Activated CD4-positive, alpha-beta T cell treated with anti-CD3 and anti-CD28 coated beads, Interleukin-2, amount 10 ng/mL, durations not matched to agents 7 days and 5 days (primary cell): ENCODE measurements at regions not wholly inside any gene's neighbourhood (a gene's known extent, or its start where the extent isn't known, plus 50 kb on each side); places are given as distances from the start of the nearest gene placed in this dataset.

ENCODE experiments used
- CTCF ChIA-PET: fragments of 350-600 bp; sonication (Branson Sonifier 250); formaldehyde crosslinking; loops from one replicate; lab custom pipeline; 2021; ENCODE audit warnings: antibody characterized with exemption; lab: Charles Lee
- POLR2A ChIA-PET: fragments of 350-600 bp; sonication (Branson Sonifier 250); formaldehyde crosslinking; loops from one replicate; lab custom pipeline; 2021; ENCODE audit warnings: antibody characterized with exemption; lab: Charles Lee
- DNase-seq: peaks from one replicate; pipeline ENCODE4 v3.0.0-alpha.2; 2020
- H3K27ac Mint-ChIP-seq: one replicate; pipeline ENCODE4 v1.8.0; 2021; ENCODE audit warnings: mild to moderate bottlenecking, moderate library complexity, mixed read lengths
- H3K27me3 Mint-ChIP-seq: one replicate; pipeline ENCODE4 v1.8.0; 2021; ENCODE audit warnings: mixed read lengths
- H3K36me3 Mint-ChIP-seq: one replicate; pipeline ENCODE4 v1.8.0; 2021; ENCODE audit warnings: low read depth, mixed read lengths
- H3K4me1 Mint-ChIP-seq: one replicate; pipeline ENCODE4 v1.8.0; 2021; ENCODE audit warnings: mixed read lengths
- H3K4me3 Mint-ChIP-seq: one replicate; pipeline ENCODE4 v1.8.0; 2021; ENCODE audit warnings: mild to moderate bottlenecking, moderate library complexity, mixed read lengths
- H3K9me3 Mint-ChIP-seq: one replicate; pipeline ENCODE4 v1.8.0; 2021; ENCODE audit warnings: mixed read lengths

DNA sequence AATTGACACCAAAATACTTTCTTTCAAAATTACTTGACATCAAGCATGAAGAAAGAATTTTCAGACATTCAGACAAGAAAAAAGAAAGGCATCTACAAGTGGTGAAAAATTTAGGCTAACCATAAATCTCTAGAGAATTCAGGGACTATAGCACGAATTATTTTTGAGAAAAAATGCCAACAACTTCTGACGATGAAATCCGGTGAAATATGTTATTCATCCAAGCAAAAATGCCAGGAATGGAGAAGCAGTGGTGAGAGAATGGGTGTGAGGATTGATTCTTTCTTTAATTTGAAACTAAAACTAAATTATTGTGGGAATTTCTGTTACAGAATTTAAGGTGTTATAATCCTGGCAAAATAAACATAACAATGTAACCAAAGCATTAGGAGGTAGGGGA is 69.4 kb upstream of the SORBS2 start:
- Mint-ChIP-seq H3K4me3 (no peak overlapping the region), H3K4me1 (no peaks in the 10 kb centered on the region), H3K27me3 (no peaks in the 10 kb centered on the region), H3K27ac (no peak overlapping the region), H3K9me3 (no peaks in the 10 kb centered on the region), H3K36me3 (no peaks in the 10 kb centered on the region)
- DNase-seq, result no peak
- CTCF ChIA-PET, result no interaction called here
- POLR2A ChIA-PET, result interaction anchor here (0.6 kb wide), 1 partner anchor 133 kb away, joined by 4 read pairs; no protein-coding TSS in a partner anchor

DNA sequence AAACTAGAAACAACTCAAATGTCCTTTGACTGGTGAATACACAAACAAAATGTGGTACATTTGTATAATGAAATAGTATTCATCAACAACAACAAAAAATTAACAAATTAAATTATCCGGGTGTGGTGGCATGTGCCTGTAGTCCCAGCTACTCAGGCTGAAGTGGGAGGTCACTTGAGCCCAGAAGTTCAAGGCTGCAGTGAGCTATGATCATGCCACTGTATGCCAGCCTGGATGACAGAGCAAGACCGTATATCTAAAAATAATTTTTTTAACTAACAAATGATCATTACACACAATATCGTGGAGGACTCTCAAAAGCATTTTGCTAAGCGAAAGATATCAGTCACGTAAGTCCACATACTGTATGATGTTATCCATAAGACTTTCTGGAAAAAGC is 71.6 kb upstream of the SORBS2 start:
- Mint-ChIP-seq H3K36me3 (no peaks in the 10 kb centered on the region), H3K9me3 (no peaks in the 10 kb centered on the region), H3K27me3 (peaks cover 3% of the 10 kb centered on the region), H3K4me3 (no peak overlapping the region), H3K27ac (no peak overlapping the region), H3K4me1 (no peaks in the 10 kb centered on the region)
- POLR2A ChIA-PET, result no interaction called here
- DNase-seq, result no peak
- CTCF ChIA-PET, result no interaction called here

DNA sequence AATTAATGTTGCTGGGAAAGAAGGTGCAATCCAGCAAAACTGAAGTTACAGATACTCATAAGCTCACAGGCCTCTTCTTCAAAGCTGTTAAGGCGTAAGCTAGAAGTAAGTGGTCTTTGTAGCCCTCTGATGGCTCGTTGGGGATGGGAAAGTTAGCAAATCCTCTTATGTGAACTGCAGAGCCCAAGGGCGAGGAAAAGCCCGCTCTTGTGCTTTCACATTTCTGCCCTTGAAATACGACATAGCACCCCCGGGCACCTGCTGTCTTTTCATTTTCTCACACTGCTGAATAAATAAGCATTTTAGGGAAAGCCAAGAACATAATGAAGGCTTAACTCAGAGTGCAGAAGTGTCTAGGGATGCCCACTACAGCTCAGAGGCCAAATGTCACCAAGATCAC is 73.1 kb upstream of the SORBS2 start:
- CTCF ChIA-PET, result no interaction called here

DNA sequence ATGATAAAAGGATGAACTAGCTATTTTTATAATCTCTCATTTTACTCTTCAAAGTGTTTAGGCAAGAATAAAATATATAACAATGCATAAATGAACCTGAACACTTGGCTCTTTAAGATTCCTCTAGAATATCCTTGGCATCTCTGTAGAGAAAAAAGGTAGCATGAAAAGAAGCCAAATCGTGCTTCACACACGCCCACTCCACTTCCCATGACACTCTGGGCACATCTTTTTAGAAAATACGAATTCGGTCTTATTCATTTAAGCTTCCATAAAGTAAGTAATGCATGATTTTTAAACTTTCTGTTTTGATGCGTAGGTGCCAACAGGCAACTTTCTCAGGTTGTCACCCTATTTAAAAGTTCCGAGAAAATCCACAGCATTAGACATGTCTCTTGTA is 73.6 kb upstream of the SORBS2 start:
- ChIA-PET CTCF (no interaction called here), POLR2A (no interaction called here)

More for the DNA sequence above, 73.1 kb upstream of the SORBS2 start:
- Mint-ChIP-seq H3K36me3 (no peaks in the 10 kb centered on the region), H3K4me1 (no peaks in the 10 kb centered on the region), H3K9me3 (no peaks in the 10 kb centered on the region), H3K27me3 (peaks cover 3% of the 10 kb centered on the region), H3K27ac (no peak overlapping the region), H3K4me3 (no peak overlapping the region)
- DNase-seq, result no peak
- POLR2A ChIA-PET, result no interaction called here

DNA sequence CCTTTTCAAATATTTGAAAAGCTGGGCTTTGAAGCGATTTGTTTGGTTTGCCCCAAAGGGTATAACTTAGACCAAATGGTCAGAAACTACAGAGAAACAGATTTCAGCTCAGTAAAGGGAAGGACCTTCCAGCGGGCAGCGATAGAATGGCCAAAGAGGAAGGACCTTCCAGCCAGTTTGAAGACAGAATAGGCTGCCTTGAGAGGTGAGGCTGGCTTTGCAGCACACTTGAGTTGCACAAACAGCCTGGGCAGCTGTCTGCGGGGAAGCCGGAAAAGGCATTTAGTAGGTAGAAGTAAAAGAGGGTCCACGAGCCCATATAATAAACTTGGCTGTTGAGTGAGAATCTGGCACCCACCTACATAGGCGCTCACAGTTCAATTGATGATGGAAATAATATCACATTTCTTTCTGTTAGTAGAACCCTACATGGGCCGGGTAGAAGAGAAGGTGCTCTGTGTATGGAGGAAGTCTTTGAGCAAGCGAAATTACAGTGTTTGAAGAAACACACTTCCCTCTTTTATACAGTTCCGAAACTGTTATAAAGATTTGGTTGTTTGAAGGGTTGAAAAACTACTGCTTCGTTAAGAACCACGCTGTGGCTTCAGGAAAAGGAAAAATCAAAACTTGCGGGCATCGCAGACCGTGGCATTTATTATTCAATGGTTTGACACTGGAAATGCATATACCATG is 75.0 kb upstream of the SORBS2 start:
- Mint-ChIP-seq H3K4me3 (no peak overlapping the region), H3K9me3 (no peaks in the 10 kb centered on the region), H3K27me3 (peaks cover 3% of the 10 kb centered on the region), H3K4me1 (no peaks in the 10 kb centered on the region), H3K36me3 (no peaks in the 10 kb centered on the region), H3K27ac (no peak overlapping the region)
- POLR2A ChIA-PET, result no interaction called here
- CTCF ChIA-PET, result no interaction called here
- no peak for DNase-seq

More for the DNA sequence above, 73.6 kb upstream of the SORBS2 start:
- Mint-ChIP-seq H3K4me1 (no peaks in the 10 kb centered on the region), H3K36me3 (no peaks in the 10 kb centered on the region), H3K27ac (no peak overlapping the region), H3K9me3 (no peaks in the 10 kb centered on the region), H3K27me3 (peaks cover 3% of the 10 kb centered on the region), H3K4me3 (no peak overlapping the region)
- DNase-seq, result no peak

DNA sequence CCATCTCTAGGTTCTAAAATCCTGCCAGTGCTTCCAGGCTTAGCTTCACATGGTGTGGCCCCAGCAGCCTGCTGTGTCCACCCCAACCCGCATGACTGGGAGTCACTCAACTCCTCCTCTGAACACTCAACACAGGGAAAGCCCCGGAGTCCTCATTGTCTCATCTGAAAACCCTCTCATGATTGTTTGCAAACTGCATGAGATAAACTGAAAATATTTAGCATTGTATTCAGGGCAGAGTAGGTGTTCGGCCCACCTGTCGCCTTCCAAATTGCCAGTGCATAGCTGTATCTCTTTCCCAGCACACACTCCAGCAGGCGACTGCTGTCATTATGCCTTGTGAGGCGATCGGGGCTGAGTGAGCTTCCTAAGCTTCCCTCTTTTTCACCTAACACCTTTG is 76.7 kb upstream of the SORBS2 start:
- ChIA-PET POLR2A (no interaction called here), CTCF (no interaction called here)
- Mint-ChIP-seq H3K4me3 (no peak overlapping the region), H3K27ac (no peak overlapping the region), H3K36me3 (no peaks in the 10 kb centered on the region), H3K27me3 (peaks cover 3% of the 10 kb centered on the region), H3K4me1 (no peaks in the 10 kb centered on the region), H3K9me3 (no peaks in the 10 kb centered on the region)
- no peak for DNase-seq

DNA sequence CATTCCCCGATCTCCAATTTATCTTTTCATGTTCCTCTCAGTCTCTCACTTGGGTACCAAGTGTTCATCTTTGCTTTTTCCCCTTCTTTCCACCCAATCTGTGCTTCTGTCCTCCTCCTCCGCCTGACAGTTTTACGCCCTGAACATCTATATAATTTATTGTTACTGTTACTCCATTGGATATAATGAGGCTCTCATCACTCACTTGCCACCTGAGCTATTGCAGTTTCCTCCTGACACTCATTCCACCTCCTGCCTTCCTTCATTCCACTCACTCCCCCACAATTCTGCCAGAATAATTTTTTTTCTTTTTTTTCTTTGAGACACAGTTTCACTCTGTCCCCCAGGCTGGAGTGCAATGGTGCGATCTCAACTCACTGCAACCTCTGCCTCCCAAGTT is 77.6 kb upstream of the SORBS2 start:
- H3K27me3 Mint-ChIP-seq, result peaks cover 3% of the 10 kb centered on the region
- DNase-seq, result no peak
- H3K4me1 Mint-ChIP-seq, result no peaks in the 10 kb centered on the region
- no peaks in the 10 kb centered on the region for H3K36me3 Mint-ChIP-seq
- H3K9me3 Mint-ChIP-seq, result no peaks in the 10 kb centered on the region
- ChIA-PET CTCF (no interaction called here), POLR2A (no interaction called here)
- no peak overlapping the region for H3K4me3 Mint-ChIP-seq
- no peak overlapping the region for H3K27ac Mint-ChIP-seq

DNA sequence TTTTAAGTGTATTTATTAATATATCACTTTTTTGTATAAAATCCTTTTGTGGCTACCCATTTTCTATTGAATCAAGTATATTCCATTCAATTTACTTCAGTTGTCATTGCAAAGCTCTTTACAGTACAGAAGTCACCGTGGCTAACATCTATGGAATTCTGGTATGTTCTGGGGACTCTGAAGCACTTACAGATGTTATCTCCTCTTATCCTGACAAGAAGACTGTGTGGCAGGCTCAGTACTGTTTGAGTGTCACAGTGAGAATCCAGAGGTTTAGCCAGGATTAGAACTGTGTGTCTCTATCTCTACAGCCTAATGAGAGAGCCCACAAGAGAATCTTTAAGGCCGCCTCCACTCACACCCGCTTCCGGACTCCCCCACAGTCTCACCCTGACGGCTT is 78.2 kb upstream of the SORBS2 start:
- Mint-ChIP-seq H3K9me3 (no peaks in the 10 kb centered on the region), H3K27me3 (peaks cover 3% of the 10 kb centered on the region), H3K4me3 (no peak overlapping the region), H3K36me3 (no peaks in the 10 kb centered on the region), H3K27ac (no peak overlapping the region), H3K4me1 (no peaks in the 10 kb centered on the region)
- CTCF ChIA-PET, result no interaction called here
- POLR2A ChIA-PET, result no interaction called here
- DNase-seq, result no peak

DNA sequence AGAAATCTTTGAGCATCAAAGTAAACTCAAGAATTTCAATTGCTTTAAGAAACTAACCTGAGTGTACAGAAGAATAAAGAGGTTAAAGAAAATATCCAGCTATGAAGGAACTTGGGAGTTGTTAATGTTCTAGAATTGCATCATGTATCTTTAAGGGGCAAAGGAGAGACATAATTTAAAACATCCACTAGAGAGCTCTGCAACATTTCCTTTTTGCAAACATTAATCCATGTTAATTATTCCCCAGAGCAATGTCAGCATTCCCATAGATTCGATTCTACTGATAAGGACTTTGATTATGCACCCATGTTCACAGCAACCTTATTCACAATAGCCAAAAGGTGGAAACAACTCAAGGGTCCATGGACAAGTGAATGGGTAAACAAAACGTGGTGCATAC is 80.2 kb upstream of the SORBS2 start:
- Mint-ChIP-seq H3K4me1 (peaks cover 4% of the 10 kb centered on the region), H3K27me3 (peaks cover 2% of the 10 kb centered on the region), H3K9me3 (no peaks in the 10 kb centered on the region), H3K36me3 (no peaks in the 10 kb centered on the region), H3K27ac (no peak overlapping the region), H3K4me3 (no peak overlapping the region)
- no peak for DNase-seq
- ChIA-PET CTCF (no interaction called here), POLR2A (no interaction called here)

DNA sequence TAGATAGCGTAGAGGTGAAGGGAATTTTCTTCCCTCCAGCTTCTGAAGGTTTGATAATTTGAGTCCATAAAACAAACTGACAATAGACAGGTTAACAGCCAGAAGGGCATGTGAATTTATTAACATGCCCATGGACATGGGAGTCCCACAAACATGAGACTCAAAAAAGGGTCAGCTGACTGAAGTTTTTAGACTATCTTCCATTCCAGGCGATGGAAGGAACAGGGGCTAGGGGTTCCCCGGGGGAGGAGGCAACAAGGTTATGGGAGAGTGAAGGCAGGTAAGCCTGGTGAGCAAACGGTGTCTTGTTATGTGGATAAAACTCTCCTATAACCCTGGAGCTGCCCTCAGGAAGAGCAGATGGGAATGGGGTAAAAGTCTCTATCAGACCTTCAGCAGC is 81.5 kb upstream of the SORBS2 start:
- H3K27me3 Mint-ChIP-seq, result peaks cover 1% of the 10 kb centered on the region
- H3K9me3 Mint-ChIP-seq, result no peaks in the 10 kb centered on the region
- H3K4me1 Mint-ChIP-seq, result peaks cover 4% of the 10 kb centered on the region
- CTCF ChIA-PET, result no interaction called here
- no peaks in the 10 kb centered on the region for H3K36me3 Mint-ChIP-seq
- H3K27ac Mint-ChIP-seq, result no peak overlapping the region
- POLR2A ChIA-PET, result no interaction called here
- DNase-seq, result no peak
- no peak overlapping the region for H3K4me3 Mint-ChIP-seq

DNA sequence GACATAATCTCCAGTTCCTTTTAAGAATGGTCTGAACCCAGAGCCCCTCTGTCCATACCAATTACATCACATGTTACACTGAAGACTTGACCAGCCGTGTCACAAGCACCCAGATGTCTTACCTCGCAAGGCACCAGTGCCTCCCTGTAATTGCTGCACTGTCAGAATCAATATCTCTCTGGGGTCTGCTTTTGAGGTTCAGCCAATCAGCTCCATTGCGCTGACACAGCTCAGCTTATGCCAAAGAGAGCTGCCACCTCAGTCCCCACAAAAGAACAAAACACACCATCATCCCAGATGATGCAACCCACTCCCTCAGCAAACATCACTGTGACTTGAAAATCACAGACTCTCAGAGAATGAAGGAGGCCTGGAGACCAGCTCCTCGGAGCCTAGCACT is 82.5 kb upstream of the SORBS2 start:
- DNase-seq, result no peak
- Mint-ChIP-seq H3K4me3 (no peak overlapping the region), H3K36me3 (no peaks in the 10 kb centered on the region), H3K27me3 (peaks cover 1% of the 10 kb centered on the region), H3K9me3 (no peaks in the 10 kb centered on the region), H3K4me1 (peaks cover 4% of the 10 kb centered on the region), H3K27ac (no peak overlapping the region)
- ChIA-PET POLR2A (no interaction called here), CTCF (no interaction called here)

DNA sequence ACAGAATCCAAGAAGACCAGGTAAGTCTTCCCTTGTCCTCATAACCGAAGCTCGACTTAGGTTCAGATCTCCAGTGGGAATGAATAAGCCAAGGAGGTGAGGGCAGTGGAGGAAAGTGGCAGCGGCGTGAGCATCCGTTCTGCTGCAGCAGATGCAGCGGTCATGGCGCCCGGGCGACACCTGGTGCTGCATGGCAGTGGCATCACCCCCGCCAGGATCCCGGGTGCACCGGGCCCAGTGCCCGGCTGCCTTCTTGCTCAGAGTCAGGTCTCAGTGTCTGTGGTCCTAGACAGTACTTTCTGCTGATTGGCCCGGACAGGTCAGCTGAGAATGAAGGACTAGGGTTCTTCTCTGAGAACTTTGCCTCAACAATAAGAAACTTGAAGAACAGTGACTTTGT is 83.4 kb upstream of the SORBS2 start:
- Mint-ChIP-seq H3K9me3 (no peaks in the 10 kb centered on the region), H3K27ac (no peak overlapping the region), H3K36me3 (no peaks in the 10 kb centered on the region), H3K27me3 (peaks cover 1% of the 10 kb centered on the region), H3K4me3 (no peak overlapping the region), H3K4me1 (peaks cover 4% of the 10 kb centered on the region)
- no peak for DNase-seq
- ChIA-PET CTCF (interaction anchor here (0.6 kb wide), 1 partner anchor 12 kb away, joined by 3 read pairs; no protein-coding TSS in a partner anchor), POLR2A (no interaction called here)

DNA sequence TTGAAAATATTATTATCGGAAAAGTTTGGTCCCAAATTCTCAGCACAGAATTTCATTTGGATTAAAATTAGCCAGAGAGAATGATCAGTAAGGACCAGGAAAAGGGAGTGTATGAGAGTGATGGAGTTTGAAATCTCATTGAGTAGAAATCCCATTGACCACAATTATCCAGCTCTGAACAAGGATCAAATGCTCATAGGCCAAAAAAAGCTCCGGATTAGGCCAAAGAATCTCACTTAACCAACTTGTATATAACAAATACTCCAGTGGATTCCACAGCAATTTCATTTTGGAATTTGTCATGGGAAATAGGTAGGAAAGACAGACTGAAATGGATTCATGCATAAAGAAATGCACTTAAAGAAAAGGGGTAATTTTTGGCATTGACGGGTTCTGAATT is 83.9 kb upstream of the SORBS2 start:
- DNase-seq, result no peak
- Mint-ChIP-seq H3K36me3 (no peaks in the 10 kb centered on the region), H3K27me3 (peaks cover 1% of the 10 kb centered on the region), H3K27ac (no peak overlapping the region), H3K4me3 (no peak overlapping the region), H3K9me3 (no peaks in the 10 kb centered on the region), H3K4me1 (peaks cover 4% of the 10 kb centered on the region)
- CTCF ChIA-PET, result interaction anchor here (0.6 kb wide), 1 partner anchor 12 kb away, joined by 3 read pairs; no protein-coding TSS in a partner anchor
- POLR2A ChIA-PET, result no interaction called here
